GM12864 (cell line): ENCODE measurements at regions not wholly inside any gene's neighbourhood (a gene's known extent, or its start where the extent isn't known, plus 50 kb on each side); places are given as distances from the start of the nearest gene placed in this dataset.

Experiments used
- DNase-seq: peaks from one replicate; pipeline ENCODE4 v3.0.0-alpha.2; 2011; ENCODE audit warnings: low read depth
- H3K4me3 ChIP-seq: 2 replicates; pipeline ENCODE4 v1.5.1; 2011; ENCODE audit warnings: mild to moderate bottlenecking, low read depth, low read length, control low read depth
- TF ChIP-seq, protein P1 (sequence below): IDR thresholded peaks from 2 replicates; pipeline ENCODE4 v1.5.1; 2011; ENCODE audit warnings: low read depth, mild to moderate bottlenecking, moderate library complexity, low read length, control low read depth, inconsistent platforms; ENCODE audit errors: missing control alignments

DNA sequence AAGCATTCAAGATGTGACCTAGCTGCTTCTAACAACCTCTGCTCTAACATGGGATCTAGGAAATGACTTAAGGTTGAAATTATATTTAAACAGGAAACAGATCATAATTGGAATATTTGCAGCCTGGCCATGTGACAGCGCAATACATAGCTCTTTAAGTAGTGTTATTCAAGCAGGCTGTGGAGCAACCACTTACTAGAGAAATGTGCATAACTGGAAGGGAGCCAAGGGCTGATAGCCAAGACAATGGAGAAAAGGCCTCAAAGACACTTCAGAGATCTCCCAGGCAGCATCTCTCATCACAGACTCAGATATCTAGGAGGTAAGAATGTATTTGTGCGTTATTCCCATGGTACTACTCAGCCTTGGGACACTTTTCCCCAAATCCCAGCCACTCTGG, 823.0 kb upstream of the PRMT6 start:
- TF ChIP-seq, protein P1, sequence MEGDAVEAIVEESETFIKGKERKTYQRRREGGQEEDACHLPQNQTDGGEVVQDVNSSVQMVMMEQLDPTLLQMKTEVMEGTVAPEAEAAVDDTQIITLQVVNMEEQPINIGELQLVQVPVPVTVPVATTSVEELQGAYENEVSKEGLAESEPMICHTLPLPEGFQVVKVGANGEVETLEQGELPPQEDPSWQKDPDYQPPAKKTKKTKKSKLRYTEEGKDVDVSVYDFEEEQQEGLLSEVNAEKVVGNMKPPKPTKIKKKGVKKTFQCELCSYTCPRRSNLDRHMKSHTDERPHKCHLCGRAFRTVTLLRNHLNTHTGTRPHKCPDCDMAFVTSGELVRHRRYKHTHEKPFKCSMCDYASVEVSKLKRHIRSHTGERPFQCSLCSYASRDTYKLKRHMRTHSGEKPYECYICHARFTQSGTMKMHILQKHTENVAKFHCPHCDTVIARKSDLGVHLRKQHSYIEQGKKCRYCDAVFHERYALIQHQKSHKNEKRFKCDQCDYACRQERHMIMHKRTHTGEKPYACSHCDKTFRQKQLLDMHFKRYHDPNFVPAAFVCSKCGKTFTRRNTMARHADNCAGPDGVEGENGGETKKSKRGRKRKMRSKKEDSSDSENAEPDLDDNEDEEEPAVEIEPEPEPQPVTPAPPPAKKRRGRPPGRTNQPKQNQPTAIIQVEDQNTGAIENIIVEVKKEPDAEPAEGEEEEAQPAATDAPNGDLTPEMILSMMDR: no peak
- no peak overlapping the region for H3K4me3 ChIP-seq
- no peak for DNase-seq

DNA sequence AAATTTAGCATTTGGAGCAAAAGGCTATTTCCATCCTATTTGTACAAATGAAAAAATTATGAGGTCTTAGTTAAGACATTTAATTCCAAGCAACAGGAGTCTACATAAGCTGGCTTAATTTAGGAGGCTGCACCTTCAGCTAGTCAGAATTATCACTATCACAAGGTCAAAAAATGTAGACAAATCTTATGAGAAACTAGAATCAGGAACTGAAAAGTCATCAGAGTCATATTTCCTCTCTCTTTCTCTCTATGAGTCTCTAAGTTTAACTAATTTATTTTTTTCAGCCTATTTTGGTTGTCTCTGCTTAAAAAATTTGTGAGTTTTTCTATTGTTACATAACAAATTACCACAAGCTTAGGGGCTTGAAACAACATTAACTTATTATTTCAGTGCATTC, 807.1 kb upstream of the PRMT6 start:
- H3K4me3 ChIP-seq: no peak overlapping the region
- TF ChIP-seq, protein P1: no peak
- no peak for DNase-seq

DNA sequence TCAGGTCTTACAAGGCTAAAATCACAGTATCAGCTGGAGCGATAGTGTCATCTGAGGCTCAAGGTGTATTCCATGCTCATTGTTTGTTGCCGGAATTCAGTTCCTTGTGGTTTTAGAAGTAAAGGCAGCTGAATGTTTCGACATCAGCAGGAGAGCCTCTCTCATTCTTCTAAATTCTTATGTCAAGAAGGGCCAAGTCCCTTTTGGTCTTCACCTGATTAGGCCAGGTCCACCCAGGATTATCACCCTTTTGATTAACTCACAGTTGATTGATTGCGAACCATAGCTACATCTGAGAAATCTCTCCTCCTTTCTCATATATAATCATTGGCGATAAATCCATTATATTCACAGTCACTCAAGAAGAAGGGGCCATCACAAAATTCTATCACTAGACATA, 806.7 kb upstream of the PRMT6 start:
- TF ChIP-seq, protein P1: no peak
- no peak overlapping the region for H3K4me3 ChIP-seq
- no peak for DNase-seq

DNA sequence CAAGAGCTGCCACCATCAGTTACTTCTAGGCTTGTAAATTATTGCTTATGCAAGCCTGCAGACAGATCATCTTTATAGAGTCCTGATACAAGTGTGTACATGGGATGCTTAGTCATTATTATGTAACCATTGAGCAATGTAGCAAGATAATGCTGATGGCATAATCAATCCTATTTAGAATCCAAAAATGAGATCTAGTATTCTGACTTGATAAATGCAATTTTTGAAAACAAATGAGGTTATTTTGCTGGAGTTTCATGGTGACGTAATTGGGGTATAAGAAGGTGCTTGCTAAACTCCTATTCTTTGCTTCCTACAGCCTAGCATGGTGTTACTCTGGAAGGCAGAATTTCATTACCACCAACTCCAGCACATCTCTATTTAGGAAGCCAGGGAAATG, 801.7 kb upstream of the PRMT6 start:
- TF ChIP-seq, protein P1: no peak
- no peak for DNase-seq
- H3K4me3 ChIP-seq: no peak overlapping the region

DNA sequence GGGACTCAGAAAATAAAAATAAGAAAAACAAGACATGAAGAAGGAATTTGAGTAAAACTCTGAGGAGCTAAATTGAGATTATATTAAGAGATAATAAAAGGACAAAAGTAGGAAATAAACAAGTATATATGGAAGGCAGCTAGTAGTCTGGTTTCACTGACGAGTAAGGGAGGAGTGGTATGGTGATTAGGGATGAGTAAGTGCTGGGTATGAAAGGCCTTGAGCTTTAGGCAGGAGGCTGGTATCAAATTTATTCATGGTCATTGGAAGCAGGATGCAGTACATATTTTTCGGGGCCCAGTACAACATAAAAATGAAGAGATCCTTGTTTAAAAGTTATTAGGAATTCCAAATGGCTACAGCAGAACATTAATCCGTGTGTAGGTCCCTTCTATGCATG, 789.7 kb upstream of the PRMT6 start:
- H3K4me3 ChIP-seq: no peak overlapping the region
- TF ChIP-seq, protein P1: no peak
- DNase-seq: no peak

DNA sequence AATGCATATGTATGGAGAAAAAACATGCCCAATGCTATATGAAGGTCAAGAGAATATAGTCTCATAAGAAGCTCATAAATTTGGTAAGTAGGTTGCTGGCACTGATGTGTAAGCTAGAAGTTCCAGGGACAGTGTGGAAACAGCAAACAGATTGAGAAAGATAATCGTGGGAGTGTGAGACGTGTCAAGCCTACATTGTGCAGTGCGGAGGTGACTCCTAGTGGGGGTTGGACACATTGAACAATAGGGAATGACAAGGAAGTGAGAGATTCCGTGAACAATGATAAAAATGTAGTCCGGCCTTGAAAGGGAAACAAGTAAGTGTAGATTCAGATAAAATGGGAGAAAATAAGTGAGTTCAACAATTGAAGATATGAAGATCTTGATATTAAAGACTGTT, 788.4 kb upstream of the PRMT6 start:
- DNase-seq: no peak
- H3K4me3 ChIP-seq: no peak overlapping the region
- TF ChIP-seq, protein P1: no peak

DNA sequence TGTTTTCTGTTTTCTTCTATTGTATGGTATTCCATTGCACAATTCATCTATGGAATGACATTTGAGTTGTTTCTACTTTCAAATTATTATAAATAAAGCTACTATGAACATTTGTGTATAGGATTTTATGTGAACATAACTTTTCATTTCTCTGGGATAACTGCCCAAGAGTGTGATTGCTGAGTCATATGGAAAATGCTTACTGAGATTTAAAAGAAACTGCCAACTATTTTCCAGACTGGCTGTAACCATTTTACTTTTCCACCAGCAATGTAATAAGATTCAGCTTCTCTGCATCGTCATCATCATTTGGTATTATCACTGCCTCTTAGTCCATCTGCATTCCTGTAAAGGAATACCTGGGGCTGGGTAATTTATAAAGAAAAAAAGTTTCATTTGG, 779.6 kb upstream of the PRMT6 start:
- H3K4me3 ChIP-seq: no peak overlapping the region
- TF ChIP-seq, protein P1: no peak
- DNase-seq: no peak
